ENCODE measurements at regions not wholly inside any gene's neighbourhood (a gene's known extent, or its start where the extent isn't known, plus 50 kb on each side); places are given as distances from the start of the nearest gene placed in this dataset.

DNA sequence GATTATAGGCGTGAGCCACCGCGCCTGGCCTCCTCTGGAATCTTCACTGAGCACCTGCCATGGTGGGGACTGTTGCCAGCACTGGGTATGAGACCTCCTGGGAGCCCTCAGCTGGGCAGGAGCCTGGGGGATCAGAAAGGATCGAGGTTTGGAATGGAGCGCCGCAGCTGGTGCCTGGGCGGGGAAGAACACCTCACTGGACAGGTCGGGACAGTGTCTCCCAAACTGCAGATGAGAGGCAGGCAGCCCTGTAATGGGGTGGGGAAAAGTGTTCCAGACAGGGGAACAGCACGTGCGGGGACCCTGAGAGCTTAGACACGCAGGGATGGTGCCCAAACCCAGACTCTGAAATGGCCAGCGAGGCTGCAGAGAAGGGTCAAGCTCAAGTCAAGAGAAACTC, 150.9 kb upstream of the C1orf174 start:
- Histone ChIP-seq H3K9ac (ENCODE audit: low read length in 3 of 3) (no peak overlapping the region), H3K27ac (ENCODE audit: low read depth in 2 of 2, low read length in 2 of 2) (no peak overlapping the region), H3K9me3 (ENCODE audit: control insufficient read depth in 2 of 3, insufficient read depth in 1 of 3, low read length in 3 of 3) (no peaks in the 10 kb centered on the region), H3K4me3 (ENCODE audit: low read length in 3 of 3) (no peak overlapping the region), H3K27me3 (ENCODE audit: control insufficient read depth, insufficient read depth, low read length) (no peaks in the 10 kb centered on the region), H3K4me1 (ENCODE audit: control insufficient read depth in 2 of 3, insufficient read depth in 2 of 3, low read depth in 1 of 3, low read length in 3 of 3) (no peaks in the 10 kb centered on the region), H3K36me3 (ENCODE audit: control insufficient read depth in 2 of 3, insufficient read depth in 3 of 3, low read length in 3 of 3) (no peaks in the 10 kb centered on the region)
- DNase-seq (no peak), FAIRE-seq (no peak)
- intact Hi-C loops (cut with DNase I), result no loop called here
- TF ChIP-seq, protein P1, sequence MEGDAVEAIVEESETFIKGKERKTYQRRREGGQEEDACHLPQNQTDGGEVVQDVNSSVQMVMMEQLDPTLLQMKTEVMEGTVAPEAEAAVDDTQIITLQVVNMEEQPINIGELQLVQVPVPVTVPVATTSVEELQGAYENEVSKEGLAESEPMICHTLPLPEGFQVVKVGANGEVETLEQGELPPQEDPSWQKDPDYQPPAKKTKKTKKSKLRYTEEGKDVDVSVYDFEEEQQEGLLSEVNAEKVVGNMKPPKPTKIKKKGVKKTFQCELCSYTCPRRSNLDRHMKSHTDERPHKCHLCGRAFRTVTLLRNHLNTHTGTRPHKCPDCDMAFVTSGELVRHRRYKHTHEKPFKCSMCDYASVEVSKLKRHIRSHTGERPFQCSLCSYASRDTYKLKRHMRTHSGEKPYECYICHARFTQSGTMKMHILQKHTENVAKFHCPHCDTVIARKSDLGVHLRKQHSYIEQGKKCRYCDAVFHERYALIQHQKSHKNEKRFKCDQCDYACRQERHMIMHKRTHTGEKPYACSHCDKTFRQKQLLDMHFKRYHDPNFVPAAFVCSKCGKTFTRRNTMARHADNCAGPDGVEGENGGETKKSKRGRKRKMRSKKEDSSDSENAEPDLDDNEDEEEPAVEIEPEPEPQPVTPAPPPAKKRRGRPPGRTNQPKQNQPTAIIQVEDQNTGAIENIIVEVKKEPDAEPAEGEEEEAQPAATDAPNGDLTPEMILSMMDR (IDR thresholded peaks at IDR 0.05; ENCODE audit: borderline replicate concordance, extremely low read depth, insufficient read depth), result no peak

DNA sequence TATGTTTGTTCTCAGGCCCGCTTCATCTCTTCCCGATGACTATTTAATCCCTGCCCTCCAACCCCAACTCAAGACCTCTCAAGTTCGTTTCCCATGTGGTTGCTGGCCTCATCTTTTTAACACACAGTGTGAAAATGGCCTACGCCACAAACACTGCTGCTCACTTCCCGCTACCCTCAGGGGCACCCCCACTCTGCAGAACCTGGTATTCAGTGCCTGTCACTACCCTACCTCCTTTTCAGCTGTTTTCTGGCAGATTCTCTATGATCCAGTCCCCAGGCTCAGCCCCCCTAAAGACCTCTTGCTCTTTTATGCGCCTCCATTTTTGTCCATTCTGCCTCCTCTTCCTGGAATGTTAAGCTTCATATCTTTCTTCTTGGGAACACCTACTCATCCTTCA, 152.6 kb upstream of the C1orf174 start:
- H3K27me3 ChIP-seq (ENCODE audit: control insufficient read depth, insufficient read depth, low read length), result no peaks in the 10 kb centered on the region
- H3K4me1 ChIP-seq (ENCODE audit: control insufficient read depth in 2 of 3, insufficient read depth in 2 of 3, low read depth in 1 of 3, low read length in 3 of 3), result no peaks in the 10 kb centered on the region
- H3K9me3 ChIP-seq (ENCODE audit: control insufficient read depth in 2 of 3, insufficient read depth in 1 of 3, low read length in 3 of 3), result no peaks in the 10 kb centered on the region
- no peak overlapping the region for H3K27ac ChIP-seq (ENCODE audit: low read depth in 2 of 2, low read length in 2 of 2)
- no peaks in the 10 kb centered on the region for H3K36me3 ChIP-seq (ENCODE audit: control insufficient read depth in 2 of 3, insufficient read depth in 3 of 3, low read length in 3 of 3)
- FAIRE-seq, result no peak
- intact Hi-C loops (cut with DNase I), result no loop called here
- no peak overlapping the region for H3K4me3 ChIP-seq (ENCODE audit: low read length in 3 of 3)
- TF ChIP-seq, protein P1 (IDR thresholded peaks at IDR 0.05; ENCODE audit: borderline replicate concordance, extremely low read depth, insufficient read depth), result no peak
- DNase-seq, result no peak
- no peak overlapping the region for H3K9ac ChIP-seq (ENCODE audit: low read length in 3 of 3)

DNA sequence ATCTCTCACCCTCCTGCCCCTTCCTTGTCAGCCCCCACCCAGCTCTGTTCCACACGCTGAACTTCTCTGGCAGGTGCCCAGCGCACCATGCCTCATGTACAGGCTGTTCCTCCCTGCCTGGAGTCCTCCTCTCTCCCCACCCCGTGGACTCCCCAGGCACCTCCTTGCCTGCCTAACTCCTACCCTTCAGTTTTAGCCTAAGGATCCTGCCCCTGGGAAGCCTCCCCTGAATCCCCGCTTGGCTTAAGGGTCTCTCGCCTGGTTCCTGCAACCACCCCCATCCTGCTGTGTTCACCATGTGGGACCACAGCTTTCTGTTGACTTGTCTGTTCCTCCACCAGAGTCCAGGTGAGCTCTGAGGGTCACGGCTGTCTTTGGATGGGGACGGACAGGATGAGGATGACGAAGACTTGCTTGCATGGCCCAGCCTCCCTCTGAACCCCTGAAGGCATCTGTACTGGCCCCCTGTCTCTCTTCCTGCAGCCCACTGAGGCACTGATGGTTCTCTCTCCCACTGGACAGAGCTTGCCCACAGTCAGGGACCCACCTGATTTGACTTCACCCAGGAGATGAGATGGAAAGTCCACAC, 153.2 kb upstream of the C1orf174 start:
- Histone ChIP-seq H3K9me3 (ENCODE audit: control insufficient read depth in 2 of 3, insufficient read depth in 1 of 3, low read length in 3 of 3) (no peaks in the 10 kb centered on the region), H3K36me3 (ENCODE audit: control insufficient read depth in 2 of 3, insufficient read depth in 3 of 3, low read length in 3 of 3) (no peaks in the 10 kb centered on the region), H3K27ac (ENCODE audit: low read depth in 2 of 2, low read length in 2 of 2) (no peak overlapping the region), H3K4me3 (ENCODE audit: low read length in 3 of 3) (no peak overlapping the region), H3K4me1 (ENCODE audit: control insufficient read depth in 2 of 3, insufficient read depth in 2 of 3, low read depth in 1 of 3, low read length in 3 of 3) (no peaks in the 10 kb centered on the region), H3K27me3 (ENCODE audit: control insufficient read depth, insufficient read depth, low read length) (no peaks in the 10 kb centered on the region), H3K9ac (ENCODE audit: low read length in 3 of 3) (no peak overlapping the region)
- intact Hi-C loops (cut with DNase I), result no loop called here
- no peak for FAIRE-seq
- TF ChIP-seq, protein P1 (IDR thresholded peaks at IDR 0.05; ENCODE audit: borderline replicate concordance, extremely low read depth, insufficient read depth), result no peak
- no peak for DNase-seq

DNA sequence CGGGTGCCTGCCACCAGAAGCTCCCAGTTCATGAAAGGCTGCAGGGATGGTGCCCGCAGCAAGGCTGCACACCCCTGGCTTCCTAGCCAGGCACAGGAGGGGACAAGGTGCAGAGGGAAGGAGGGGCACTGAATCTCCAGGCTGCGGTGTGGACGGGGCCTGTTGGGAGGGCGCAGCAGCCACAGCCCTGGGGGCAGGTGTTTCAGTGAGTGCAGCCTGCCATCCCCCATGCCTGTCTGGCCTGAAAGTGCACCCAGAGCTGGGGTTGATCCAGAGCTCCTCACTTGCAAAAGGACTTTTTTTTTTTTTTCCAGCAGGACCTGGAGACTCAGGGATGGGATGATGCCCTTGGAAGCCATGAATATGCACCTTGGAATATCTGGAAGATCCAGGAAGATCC, 153.7 kb upstream of the C1orf174 start:
- no peaks in the 10 kb centered on the region for H3K36me3 ChIP-seq (ENCODE audit: control insufficient read depth in 2 of 3, insufficient read depth in 3 of 3, low read length in 3 of 3)
- FAIRE-seq (no peak), DNase-seq (no peak)
- H3K27me3 ChIP-seq (ENCODE audit: control insufficient read depth, insufficient read depth, low read length), result no peaks in the 10 kb centered on the region
- no peak overlapping the region for H3K4me3 ChIP-seq (ENCODE audit: low read length in 3 of 3)
- intact Hi-C loops (cut with DNase I), result no loop called here
- H3K27ac ChIP-seq (ENCODE audit: low read depth in 2 of 2, low read length in 2 of 2), result no peak overlapping the region
- no peak overlapping the region for H3K9ac ChIP-seq (ENCODE audit: low read length in 3 of 3)
- H3K4me1 ChIP-seq (ENCODE audit: control insufficient read depth in 2 of 3, insufficient read depth in 2 of 3, low read depth in 1 of 3, low read length in 3 of 3), result no peaks in the 10 kb centered on the region
- TF ChIP-seq, protein P1 (IDR thresholded peaks at IDR 0.05; ENCODE audit: borderline replicate concordance, extremely low read depth, insufficient read depth), result no peak
- H3K9me3 ChIP-seq (ENCODE audit: control insufficient read depth in 2 of 3, insufficient read depth in 1 of 3, low read length in 3 of 3), result no peaks in the 10 kb centered on the region

Measured in kidney (tissue), 13 donors.